OCI-LY3 (cell line): ENCODE measurements at regions not wholly inside any gene's neighbourhood (a gene's known extent, or its start where the extent isn't known, plus 50 kb on each side); places are given as distances from the start of the nearest gene placed in this dataset.

ENCODE experiments used
- H2AFZ ChIP-seq: fragments of 200-600, 300-600 bp; shearing (Covaris generic); 2 replicates; pipeline ENCODE4 v1.6.0; 2014; ENCODE audit warnings: antibody characterized with exemption, low read depth, low read length
- H3K27ac ChIP-seq: fragments of 200-600, 300-600 bp; sonication (generic); 2 replicates; pipeline ENCODE4 v1.5.1; 2014; ENCODE audit warnings: mild to moderate bottlenecking, low read length, moderate library complexity, mixed read lengths
- H3K27me3 ChIP-seq: fragments of 200-600, 300-600 bp; sonication (generic); 2 replicates; pipeline ENCODE4 v1.6.1; 2014; ENCODE audit warnings: low read depth, low read length, mixed read lengths
- H3K36me3 ChIP-seq: fragments of 200-600, 300-600 bp; sonication (generic); replicated peaks from 2 replicates; pipeline ENCODE3; 2014; ENCODE audit warnings: low read depth, low read length, mixed read lengths
- H3K4me1 ChIP-seq: fragments of 300-600, 200-600 bp; sonication (generic); 2 replicates; pipeline ENCODE4 v1.6.1; 2014; ENCODE audit warnings: low read length, mixed read lengths
- H3K4me2 ChIP-seq: fragments of 200-600, 300-600 bp; sonication (generic); 2 replicates; pipeline ENCODE4 v1.6.1; 2014; ENCODE audit warnings: low read length, mixed read lengths
- H3K4me3 ChIP-seq: fragments of 300-600, 200-600 bp; sonication (generic); 2 replicates; pipeline ENCODE4 v1.5.1; 2014; ENCODE audit warnings: antibody characterized with exemption, mild to moderate bottlenecking, low read length, moderate library complexity
- H3K79me2 ChIP-seq: fragments of 300-600, 200-600 bp; shearing (Covaris generic); 2 replicates; pipeline ENCODE4 v1.6.1; 2014; ENCODE audit warnings: mild to moderate bottlenecking, low read length, mixed read lengths
- H3K9ac ChIP-seq: fragments of 300-600, 200-600 bp; shearing (Covaris generic); 2 replicates; pipeline ENCODE4 v1.6.0; 2014; ENCODE audit warnings: mild to moderate bottlenecking, low read length, moderate library complexity
- H3K9me3 ChIP-seq: fragments of 200-600, 300-600 bp; shearing (Covaris generic); 2 replicates; pipeline ENCODE4 v1.6.1; 2014; ENCODE audit warnings: low read length, mixed read lengths; ENCODE audit not compliant: insufficient read depth
- H4K20me1 ChIP-seq: fragments of 200-600, 300-600 bp; sonication (generic); 2 replicates; pipeline ENCODE4 v1.6.1; 2016; ENCODE audit warnings: low read length, mixed read lengths; ENCODE audit not compliant: insufficient read depth
- CTCF ChIP-seq: fragments of 200-600, 300-600 bp; sonication (generic); IDR thresholded peaks from 2 replicates; pipeline ENCODE4 v1.5.1; 2014; ENCODE audit warnings: antibody characterized with exemption, low read length, low read depth
- EZH2phosphoT487 ChIP-seq: fragments of 200-600 bp; shearing (Covaris generic); IDR thresholded peaks from 2 replicates; pipeline ENCODE4 v1.6.1; 2018; ENCODE audit warnings: antibody characterized with exemption, mixed run types, low read depth

- TF ChIP-seq EZH2phosphoT487 (no peak), CTCF (no peak)
- Histone ChIP-seq H2AFZ (no peak overlapping the region), H3K79me2 (no peaks in the 10 kb centered on the region), H3K36me3 (no peaks in the 10 kb centered on the region), H3K9ac (no peak overlapping the region), H3K27ac (no peak overlapping the region), H3K4me2 (no peak overlapping the region), H3K9me3 (no peaks in the 10 kb centered on the region), H3K4me1 (peaks cover 21% of the 10 kb centered on the region), H3K27me3 (no peaks in the 10 kb centered on the region), H3K4me3 (no peak overlapping the region), H4K20me1 (no peaks in the 10 kb centered on the region)
Observed at GRCh38 chr4:137638934-137639333, 106.6 kb upstream of the PCDH18 start.

DNA sequence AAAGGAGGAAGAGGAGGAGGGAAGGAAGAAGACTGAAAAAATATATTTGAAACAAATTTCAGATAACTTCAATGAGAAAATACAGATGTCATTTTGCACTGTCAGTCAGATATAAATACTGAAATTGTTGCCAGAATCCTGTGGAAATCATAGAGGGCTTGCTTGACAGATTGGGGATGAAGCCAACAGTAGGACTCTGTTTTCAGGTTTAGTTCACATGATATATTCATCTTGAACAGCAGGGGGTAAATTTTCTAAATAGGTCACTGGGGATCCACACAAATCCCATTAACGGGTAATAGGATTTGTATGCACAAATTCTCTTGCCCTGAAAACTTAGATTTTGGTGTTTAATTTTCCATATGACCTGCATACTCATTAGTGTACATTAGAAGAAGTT, 103.3 kb upstream of the PCDH18 start:
- no peak overlapping the region for H3K4me3 ChIP-seq
- no peak overlapping the region for H3K9ac ChIP-seq
- TF ChIP-seq CTCF (no peak), EZH2phosphoT487 (no peak)
- H3K36me3 ChIP-seq: no peaks in the 10 kb centered on the region
- H3K4me2 ChIP-seq: no peak overlapping the region
- H3K9me3 ChIP-seq: no peaks in the 10 kb centered on the region
- H3K4me1 ChIP-seq: peaks cover 11% of the 10 kb centered on the region
- no peaks in the 10 kb centered on the region for H4K20me1 ChIP-seq
- H3K79me2 ChIP-seq: no peaks in the 10 kb centered on the region
- H3K27me3 ChIP-seq: no peaks in the 10 kb centered on the region
- no peak overlapping the region for H3K27ac ChIP-seq
- H2AFZ ChIP-seq: no peak overlapping the region

DNA sequence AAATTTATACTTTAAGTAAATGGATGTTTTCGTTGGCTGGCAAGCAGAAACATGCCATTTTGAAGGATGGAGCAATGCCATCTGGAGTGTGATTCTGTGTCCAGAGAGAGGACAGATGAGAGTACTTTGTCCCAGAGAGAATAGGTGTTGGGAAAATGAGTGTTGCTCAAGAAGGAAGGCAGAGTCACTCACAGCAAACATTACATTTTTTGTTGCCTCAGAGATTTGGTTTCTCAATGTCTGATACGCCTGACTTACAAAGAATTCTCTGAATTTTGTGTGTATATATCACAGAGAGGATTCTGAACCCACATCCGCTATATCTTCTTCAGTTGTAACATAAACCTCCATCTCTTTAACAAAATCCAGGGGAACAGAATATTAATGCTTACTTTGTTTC, 102.8 kb upstream of the PCDH18 start:
- Histone ChIP-seq H3K4me1 (peaks cover 6% of the 10 kb centered on the region), H2AFZ (no peak overlapping the region), H3K27ac (no peak overlapping the region), H3K79me2 (no peaks in the 10 kb centered on the region), H3K9ac (no peak overlapping the region), H3K27me3 (no peaks in the 10 kb centered on the region), H4K20me1 (no peaks in the 10 kb centered on the region), H3K4me2 (no peak overlapping the region), H3K9me3 (no peaks in the 10 kb centered on the region), H3K36me3 (no peaks in the 10 kb centered on the region), H3K4me3 (no peak overlapping the region)
- TF ChIP-seq EZH2phosphoT487 (no peak), CTCF (no peak)

DNA sequence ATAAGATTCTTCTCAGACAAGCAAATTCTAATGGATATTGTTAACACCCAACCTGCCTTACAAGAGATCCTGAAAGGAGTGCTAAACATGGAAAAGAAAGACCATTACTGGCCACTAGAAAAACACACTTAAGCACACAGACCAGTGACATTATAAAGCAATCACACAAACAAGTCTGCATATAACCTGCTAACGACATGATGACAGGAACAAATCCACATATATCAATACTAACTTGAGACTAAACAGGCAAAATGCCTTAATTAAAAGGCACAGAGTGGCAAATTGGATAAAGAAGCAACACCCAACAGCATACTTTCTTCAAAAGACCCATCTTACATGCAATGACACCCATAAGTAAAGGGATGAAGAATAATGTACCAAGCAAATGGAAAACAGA, 100.5 kb upstream of the PCDH18 start:
- H3K27me3 ChIP-seq: no peaks in the 10 kb centered on the region
- H3K9ac ChIP-seq: no peak overlapping the region
- H3K4me3 ChIP-seq: no peak overlapping the region
- H2AFZ ChIP-seq: no peak overlapping the region
- no peaks in the 10 kb centered on the region for H4K20me1 ChIP-seq
- no peaks in the 10 kb centered on the region for H3K79me2 ChIP-seq
- no peak overlapping the region for H3K27ac ChIP-seq
- no peaks in the 10 kb centered on the region for H3K9me3 ChIP-seq
- H3K4me1 ChIP-seq: no peaks in the 10 kb centered on the region
- H3K4me2 ChIP-seq: no peak overlapping the region
- H3K36me3 ChIP-seq: no peaks in the 10 kb centered on the region
- no peak for TF ChIP-seq CTCF
- no peak for TF ChIP-seq EZH2phosphoT487
